ENCODE measurements at regions not wholly inside any gene's neighbourhood (a gene's known extent, or its start where the extent isn't known, plus 50 kb on each side); places are given as distances from the start of the nearest gene placed in this dataset.

- Mint-ChIP-seq H3K36me3 (ENCODE audit: low read depth) (peaks cover 1% of the 10 kb centered on the region), H3K9me3 (peaks cover 4% of the 10 kb centered on the region), H3K27me3 (ENCODE audit: low read depth) (no peaks in the 10 kb centered on the region), H3K27ac (no peak overlapping the region), H3K4me1 (ENCODE audit: low read depth) (no peaks in the 10 kb centered on the region), H3K4me3 (no peak overlapping the region)
Measured at GRCh38 chr3:177771780-177772179, 574.5 kb upstream of the TBL1XR1 start.

DNA sequence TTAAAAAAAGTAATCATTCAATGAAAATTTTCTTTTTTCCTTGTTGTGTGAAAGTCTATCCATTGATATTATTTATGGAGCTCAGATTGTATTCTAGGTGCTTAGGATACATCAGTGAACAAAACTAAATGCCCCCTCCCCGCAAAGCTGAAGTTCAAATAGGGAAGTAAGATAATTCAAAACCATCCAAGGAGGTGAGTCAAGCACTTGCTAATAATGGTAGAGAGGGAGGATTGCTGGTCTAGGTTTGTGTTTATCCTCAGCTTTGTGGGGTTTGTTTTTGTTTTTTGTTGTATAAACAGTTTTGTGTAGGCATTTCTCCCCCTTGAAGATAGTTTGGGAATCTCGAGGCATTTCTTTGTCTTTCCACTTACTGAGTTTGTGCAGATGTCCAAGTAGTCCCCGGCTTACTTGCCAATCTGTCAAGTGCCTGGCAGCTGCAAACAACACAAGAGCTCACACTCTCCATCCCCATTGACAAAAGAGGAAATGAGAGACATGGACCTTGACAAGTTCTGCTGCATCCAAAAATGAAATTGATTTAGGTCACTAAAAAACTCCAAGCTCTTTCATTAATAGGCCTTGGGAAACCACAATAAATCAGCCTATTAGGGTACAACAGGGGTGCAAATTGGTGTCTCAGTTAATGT is 575.8 kb upstream of the TBL1XR1 start:
- Mint-ChIP-seq H3K4me1 (ENCODE audit: low read depth) (peaks cover 4% of the 10 kb centered on the region), H3K27ac (no peak overlapping the region), H3K4me3 (no peak overlapping the region), H3K36me3 (ENCODE audit: low read depth) (peaks cover 1% of the 10 kb centered on the region), H3K27me3 (ENCODE audit: low read depth) (no peaks in the 10 kb centered on the region), H3K9me3 (peaks cover 1% of the 10 kb centered on the region)

GRCh38 chr3:177773717-177774116 is 576.4 kb upstream of the TBL1XR1 start:
- Mint-ChIP-seq H3K27ac (no peak overlapping the region), H3K27me3 (ENCODE audit: low read depth) (no peaks in the 10 kb centered on the region), H3K4me1 (ENCODE audit: low read depth) (peaks cover 10% of the 10 kb centered on the region), H3K9me3 (no peaks in the 10 kb centered on the region), H3K4me3 (no peak overlapping the region), H3K36me3 (ENCODE audit: low read depth) (peaks cover 1% of the 10 kb centered on the region)

- no peak overlapping the region for H3K27ac Mint-ChIP-seq
- H3K9me3 Mint-ChIP-seq: no peaks in the 10 kb centered on the region
- no peak overlapping the region for H3K4me3 Mint-ChIP-seq
- H3K27me3 Mint-ChIP-seq (ENCODE audit: low read depth): no peaks in the 10 kb centered on the region
- H3K36me3 Mint-ChIP-seq (ENCODE audit: low read depth): peaks cover 1% of the 10 kb centered on the region
- peaks cover 10% of the 10 kb centered on the region for H3K4me1 Mint-ChIP-seq (ENCODE audit: low read depth)
Measured at GRCh38 chr3:177776661-177777101, 579.4 kb upstream of the TBL1XR1 start.

DNA sequence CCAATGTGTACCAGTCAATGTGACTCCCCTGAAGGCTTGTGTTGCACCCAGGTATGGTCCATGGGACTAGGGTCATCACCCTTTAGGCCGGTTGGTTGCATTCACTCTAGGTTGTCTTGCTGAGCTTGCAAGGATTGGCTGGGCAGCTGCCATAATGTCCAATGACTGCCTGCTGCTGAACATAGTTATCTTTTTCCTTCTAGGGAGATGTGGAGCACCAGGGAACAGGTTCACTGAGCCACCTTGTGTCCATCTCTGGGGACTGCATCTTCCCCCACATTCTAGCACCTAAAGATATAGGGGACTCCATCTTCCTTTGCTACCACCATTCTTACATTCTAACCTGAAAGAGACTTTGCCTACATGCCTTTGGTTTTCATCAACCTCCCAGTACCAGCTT is 580.4 kb upstream of the TBL1XR1 start:
- Mint-ChIP-seq H3K36me3 (ENCODE audit: low read depth) (peaks cover 1% of the 10 kb centered on the region), H3K4me3 (no peak overlapping the region)

GRCh38 chr3:177778633-177779032 is 581.4 kb upstream of the TBL1XR1 start:
- H3K27ac Mint-ChIP-seq: no peak overlapping the region
- H3K4me1 Mint-ChIP-seq (ENCODE audit: low read depth): peaks cover 10% of the 10 kb centered on the region
- no peaks in the 10 kb centered on the region for H3K9me3 Mint-ChIP-seq
- peaks cover 1% of the 10 kb centered on the region for H3K36me3 Mint-ChIP-seq (ENCODE audit: low read depth)
- H3K27me3 Mint-ChIP-seq (ENCODE audit: low read depth): no peaks in the 10 kb centered on the region
- H3K4me3 Mint-ChIP-seq: no peak overlapping the region

More for the DNA sequence above, 580.4 kb upstream of the TBL1XR1 start:
- H3K9me3 Mint-ChIP-seq: no peaks in the 10 kb centered on the region
- no peaks in the 10 kb centered on the region for H3K27me3 Mint-ChIP-seq (ENCODE audit: low read depth)
- H3K27ac Mint-ChIP-seq: no peak overlapping the region
- H3K4me1 Mint-ChIP-seq (ENCODE audit: low read depth): peaks cover 10% of the 10 kb centered on the region

DNA sequence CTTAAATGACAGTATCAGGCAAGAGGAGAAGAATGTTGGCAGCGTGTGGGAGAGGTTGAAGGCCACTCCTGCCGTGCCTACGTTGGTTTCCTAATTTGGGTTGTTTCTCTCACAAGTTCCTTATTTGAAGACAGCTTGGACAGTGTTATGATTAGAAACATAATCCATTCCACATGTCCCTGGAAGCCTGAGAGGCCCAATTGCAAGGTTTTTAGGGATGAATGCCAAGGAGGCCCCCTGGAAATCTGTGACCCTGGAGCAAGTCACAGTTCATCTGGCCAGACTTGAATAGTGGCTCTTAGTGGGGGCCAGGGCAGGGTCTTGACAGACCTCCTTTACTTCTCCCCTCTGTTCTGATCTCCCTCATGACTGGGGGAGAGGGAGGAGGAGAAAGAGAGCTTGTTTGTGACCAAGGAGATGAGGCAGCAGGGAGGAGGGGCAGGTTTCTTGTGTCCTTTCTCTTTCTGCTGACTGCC is 584.4 kb upstream of the TBL1XR1 start:
- Mint-ChIP-seq H3K27ac (no peak overlapping the region), H3K4me3 (no peak overlapping the region), H3K36me3 (ENCODE audit: low read depth) (no peaks in the 10 kb centered on the region), H3K9me3 (no peaks in the 10 kb centered on the region), H3K27me3 (ENCODE audit: low read depth) (no peaks in the 10 kb centered on the region), H3K4me1 (ENCODE audit: low read depth) (peaks cover 12% of the 10 kb centered on the region)

DNA sequence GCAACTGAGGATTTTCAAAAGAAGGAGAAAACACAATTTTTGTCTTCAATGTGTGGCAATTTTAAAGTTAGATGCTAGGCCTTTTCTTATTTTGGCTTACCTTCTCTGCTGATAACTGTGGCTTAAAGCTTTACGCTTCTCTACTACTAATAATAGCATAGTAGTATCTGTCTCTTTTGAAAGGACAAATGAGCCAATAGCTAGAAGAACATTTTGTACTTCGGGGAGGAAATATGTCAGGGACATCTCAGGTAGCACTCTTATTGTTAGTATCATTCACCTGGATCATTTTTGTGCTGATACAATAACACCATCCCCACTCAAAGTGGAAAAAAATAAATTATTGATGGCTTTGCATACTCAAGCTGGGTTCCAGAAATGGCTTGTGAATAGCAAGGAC is 586.1 kb upstream of the TBL1XR1 start:
- no peaks in the 10 kb centered on the region for H3K9me3 Mint-ChIP-seq
- no peak overlapping the region for H3K27ac Mint-ChIP-seq
- H3K36me3 Mint-ChIP-seq (ENCODE audit: low read depth): no peaks in the 10 kb centered on the region
- no peaks in the 10 kb centered on the region for H3K27me3 Mint-ChIP-seq (ENCODE audit: low read depth)
- H3K4me3 Mint-ChIP-seq: no peak overlapping the region
- peaks cover 12% of the 10 kb centered on the region for H3K4me1 Mint-ChIP-seq (ENCODE audit: low read depth)

- Mint-ChIP-seq H3K27ac (no peak overlapping the region), H3K4me1 (ENCODE audit: low read depth) (peaks cover 8% of the 10 kb centered on the region), H3K27me3 (ENCODE audit: low read depth) (no peaks in the 10 kb centered on the region), H3K9me3 (no peaks in the 10 kb centered on the region), H3K4me3 (no peak overlapping the region), H3K36me3 (ENCODE audit: low read depth) (no peaks in the 10 kb centered on the region)
Measured at GRCh38 chr3:177783767-177784166, 586.5 kb upstream of the TBL1XR1 start.

DNA sequence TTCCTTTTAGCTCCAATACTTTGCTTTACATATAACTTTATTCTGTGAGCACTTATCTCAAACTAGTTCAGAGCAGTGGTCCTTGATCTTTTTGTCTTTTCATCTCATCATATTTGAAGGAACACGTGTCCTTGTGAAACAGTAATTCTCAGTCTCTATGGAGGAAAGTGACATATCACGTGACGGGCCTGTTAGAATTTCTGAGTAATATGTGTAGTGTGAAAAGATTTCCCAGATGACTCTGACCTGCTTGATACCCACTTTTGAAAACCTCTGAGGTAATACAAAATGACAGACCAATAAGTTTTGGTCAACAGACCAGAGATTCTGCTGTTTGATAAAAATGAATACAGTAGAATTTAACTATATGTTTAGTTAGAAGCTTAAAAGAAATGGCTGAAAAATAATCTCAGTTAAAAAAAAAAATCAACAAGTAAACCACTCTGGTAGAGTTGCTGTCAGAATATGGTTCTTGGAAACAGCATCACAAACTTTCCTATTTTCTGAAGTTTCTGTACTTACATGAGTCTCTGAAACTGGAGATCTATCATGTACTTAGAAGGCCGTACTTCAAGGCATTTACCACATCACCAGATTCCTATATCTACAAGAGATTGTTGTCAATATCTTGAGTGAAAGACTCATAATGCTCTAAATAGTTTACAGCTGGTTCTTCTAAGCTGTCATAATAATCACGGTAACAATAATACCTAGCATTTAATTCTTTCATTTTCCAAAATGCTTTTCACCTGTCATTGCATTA is 590.2 kb upstream of the TBL1XR1 start:
- Mint-ChIP-seq H3K9me3 (no peaks in the 10 kb centered on the region), H3K36me3 (ENCODE audit: low read depth) (no peaks in the 10 kb centered on the region), H3K4me3 (no peak overlapping the region), H3K27me3 (ENCODE audit: low read depth) (no peaks in the 10 kb centered on the region), H3K4me1 (ENCODE audit: low read depth) (peaks cover 8% of the 10 kb centered on the region), H3K27ac (no peak overlapping the region)

DNA sequence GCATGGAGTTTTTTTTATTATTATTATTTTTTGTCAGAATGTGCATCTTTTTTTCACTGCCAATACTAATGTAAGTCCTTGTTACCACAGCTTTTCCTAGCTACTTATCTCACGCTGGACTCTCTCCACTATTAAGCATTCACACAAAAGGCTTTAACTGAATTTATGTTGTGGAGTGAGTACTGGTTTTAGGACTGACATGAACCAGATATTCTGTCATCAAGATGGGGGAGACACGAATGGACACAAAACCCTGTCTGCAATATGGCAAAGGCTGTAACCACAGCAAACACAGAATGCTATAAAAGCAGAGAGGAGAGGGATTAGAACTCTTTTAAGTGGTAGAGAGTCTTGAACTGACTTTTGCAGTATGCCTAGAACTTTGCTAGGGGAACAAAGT is 592.2 kb upstream of the TBL1XR1 start:
- no peak overlapping the region for H3K27ac Mint-ChIP-seq
- H3K36me3 Mint-ChIP-seq (ENCODE audit: low read depth): no peaks in the 10 kb centered on the region
- no peak overlapping the region for H3K4me3 Mint-ChIP-seq
- no peaks in the 10 kb centered on the region for H3K27me3 Mint-ChIP-seq (ENCODE audit: low read depth)
- H3K9me3 Mint-ChIP-seq: no peaks in the 10 kb centered on the region
- H3K4me1 Mint-ChIP-seq (ENCODE audit: low read depth): peaks cover 8% of the 10 kb centered on the region

DNA sequence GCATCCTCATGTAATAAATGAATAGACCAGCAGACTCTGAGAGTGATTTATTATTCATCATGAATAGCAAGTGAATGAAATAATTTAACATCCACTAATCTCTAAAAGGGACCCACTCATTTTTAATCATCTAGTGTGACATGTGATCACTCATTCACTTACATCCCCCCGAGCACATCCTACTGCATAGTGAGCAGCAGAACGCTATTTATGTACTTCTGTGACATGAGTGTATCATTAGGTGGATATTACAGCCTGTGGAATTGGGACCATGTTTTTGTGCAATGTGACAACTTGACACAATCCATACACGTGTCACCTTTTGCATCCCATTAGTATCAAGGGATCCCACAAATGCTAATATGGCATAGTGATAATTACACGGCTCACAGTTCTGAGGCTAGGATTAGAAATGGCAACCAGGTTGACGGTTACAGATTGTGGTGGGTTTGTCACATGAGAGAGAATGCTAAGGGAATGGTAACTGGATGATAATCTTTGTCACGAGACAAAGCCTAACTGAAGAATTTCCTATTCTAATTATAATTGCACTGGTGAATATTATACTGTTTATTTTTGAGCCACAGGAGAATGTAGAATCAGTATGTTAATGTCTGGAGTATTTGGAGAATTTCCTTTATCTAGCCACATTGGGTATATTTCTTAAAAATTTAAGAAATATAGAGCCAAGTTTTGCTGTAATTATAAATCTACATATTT is 595.2 kb upstream of the TBL1XR1 start:
- Mint-ChIP-seq H3K27me3 (ENCODE audit: low read depth) (no peaks in the 10 kb centered on the region), H3K27ac (no peak overlapping the region), H3K9me3 (no peaks in the 10 kb centered on the region), H3K4me1 (ENCODE audit: low read depth) (peaks cover 1% of the 10 kb centered on the region), H3K36me3 (ENCODE audit: low read depth) (no peaks in the 10 kb centered on the region), H3K4me3 (no peak overlapping the region)

DNA sequence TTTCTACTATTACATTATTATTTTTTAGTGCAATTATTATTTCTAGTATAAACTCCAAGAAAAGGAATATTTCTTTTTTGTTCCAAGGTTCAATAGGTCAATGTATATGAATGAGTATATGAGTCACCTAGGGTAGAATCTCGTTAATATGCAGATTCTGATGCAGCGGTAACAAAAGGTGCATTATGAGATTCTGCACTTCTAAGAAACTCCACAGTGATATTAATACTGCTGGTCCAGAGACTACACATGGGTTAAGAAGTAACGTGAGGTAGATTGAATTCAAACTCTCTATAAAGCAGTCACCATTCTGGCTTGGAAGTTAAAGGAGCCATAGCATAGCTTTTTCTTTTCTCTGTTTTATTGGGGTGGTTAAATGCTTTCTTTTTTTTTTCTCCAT is 596.2 kb upstream of the TBL1XR1 start:
- H3K4me3 Mint-ChIP-seq: no peak overlapping the region
- no peaks in the 10 kb centered on the region for H3K36me3 Mint-ChIP-seq (ENCODE audit: low read depth)
- no peak overlapping the region for H3K27ac Mint-ChIP-seq
- no peaks in the 10 kb centered on the region for H3K4me1 Mint-ChIP-seq (ENCODE audit: low read depth)
- no peaks in the 10 kb centered on the region for H3K9me3 Mint-ChIP-seq
- H3K27me3 Mint-ChIP-seq (ENCODE audit: low read depth): no peaks in the 10 kb centered on the region

DNA sequence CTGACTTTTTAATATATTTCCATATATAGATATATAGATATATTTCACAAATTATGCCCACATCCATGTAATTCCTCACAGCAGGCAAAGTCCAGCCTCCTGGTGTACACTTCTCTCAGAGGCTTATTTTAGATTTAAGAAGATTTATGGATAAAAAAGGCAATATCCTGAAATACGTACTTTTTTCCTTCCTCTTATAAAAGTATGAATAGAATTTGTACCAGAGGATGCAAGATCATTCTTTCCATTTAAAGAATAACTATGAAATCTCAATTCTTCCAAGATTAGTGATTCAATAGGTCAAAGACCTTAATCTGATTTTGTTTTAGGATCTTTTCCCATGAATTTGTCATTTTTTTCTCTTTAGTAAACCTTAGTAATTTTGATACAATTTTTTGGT is 597.9 kb upstream of the TBL1XR1 start:
- Mint-ChIP-seq H3K36me3 (ENCODE audit: low read depth) (no peaks in the 10 kb centered on the region), H3K4me3 (no peak overlapping the region), H3K27ac (no peak overlapping the region), H3K27me3 (ENCODE audit: low read depth) (no peaks in the 10 kb centered on the region), H3K4me1 (ENCODE audit: low read depth) (peaks cover 3% of the 10 kb centered on the region), H3K9me3 (no peaks in the 10 kb centered on the region)

DNA sequence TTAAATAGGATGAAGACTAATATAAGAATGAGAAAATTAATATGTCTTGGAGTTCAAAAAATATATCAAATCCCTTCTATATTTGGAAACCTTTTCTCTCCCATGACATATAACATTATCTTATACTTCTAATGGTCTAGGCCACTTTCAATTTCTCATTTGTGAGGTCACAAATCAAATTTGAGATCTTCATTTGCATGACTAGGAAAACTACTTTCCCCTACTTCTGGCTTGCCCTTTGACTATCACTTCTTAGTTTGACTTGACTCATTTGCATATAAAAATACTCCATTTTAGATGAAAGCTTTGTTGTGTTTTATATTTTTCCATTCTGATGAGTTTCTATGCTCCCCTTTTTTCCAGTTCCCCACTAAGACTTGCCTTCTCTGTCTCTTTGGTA is 598.6 kb upstream of the TBL1XR1 start:
- peaks cover 3% of the 10 kb centered on the region for H3K4me1 Mint-ChIP-seq (ENCODE audit: low read depth)
- no peak overlapping the region for H3K4me3 Mint-ChIP-seq
- no peak overlapping the region for H3K27ac Mint-ChIP-seq
- no peaks in the 10 kb centered on the region for H3K9me3 Mint-ChIP-seq
- no peaks in the 10 kb centered on the region for H3K36me3 Mint-ChIP-seq (ENCODE audit: low read depth)
- no peaks in the 10 kb centered on the region for H3K27me3 Mint-ChIP-seq (ENCODE audit: low read depth)
